Aorta (tissue), 5 donors: ENCODE measurements at regions not wholly inside any gene's neighbourhood (a gene's known extent, or its start where the extent isn't known, plus 50 kb on each side); places are given as distances from the start of the nearest gene placed in this dataset.
A peak's percentile ranks its signal among the peaks of the same experiment; 100 is the strongest.

Experiments used
- ATAC-seq: fragments of 200-7000 bp; cut with Tn5 transposase; one replicate; pipeline ENCODE4 v1.9.1; 2022; ENCODE audit warnings: moderate library complexity; ENCODE audit not compliant: low FRiP score
- DNase-seq, 2 donors: peaks; one replicate each; pipeline ENCODE4 v3.0.0-alpha.2; 2020
- H3K27ac ChIP-seq, 2 donors: one replicate each; pipeline ENCODE4 v1.5.1; 2013; ENCODE audit warnings: low read length in 2 of 2, mild to moderate bottlenecking in 2 of 2, moderate library complexity in 2 of 2, control low read depth in 1 of 2, inconsistent platforms in 1 of 2, low read depth in 1 of 2
- H3K27me3 ChIP-seq, 2 donors: one replicate each; pipeline ENCODE4 v1.6.1; 2013; ENCODE audit warnings: control low read depth in 1 of 2, low read length in 1 of 2, mild to moderate bottlenecking in 1 of 2, moderate library complexity in 1 of 2; ENCODE audit not compliant: insufficient read depth in 2 of 2, control insufficient read depth in 1 of 2
- H3K36me3 ChIP-seq, 2 donors: one replicate each; pipeline ENCODE4 v1.6.1; 2013; ENCODE audit warnings: control low read depth in 1 of 2, low read length in 1 of 2, mild to moderate bottlenecking in 1 of 2; ENCODE audit not compliant: insufficient read depth in 2 of 2, control insufficient read depth in 1 of 2
- H3K4me1 ChIP-seq, 2 donors: one replicate each; pipeline ENCODE4 v1.6.1; 2013; ENCODE audit warnings: low read length in 2 of 2, control low read depth in 1 of 2, mild to moderate bottlenecking in 1 of 2, moderate library complexity in 1 of 2; ENCODE audit not compliant: insufficient read depth in 2 of 2, control insufficient read depth in 1 of 2
- H3K4me3 ChIP-seq, 2 donors: one replicate each; pipeline ENCODE4 v1.5.1; 2013; ENCODE audit warnings: low read length in 2 of 2, control low read depth in 1 of 2, mild to moderate bottlenecking in 1 of 2
- H3K9me3 ChIP-seq: one replicate; pipeline ENCODE4 v1.6.1; 2013; ENCODE audit warnings: mild to moderate bottlenecking, low read length; ENCODE audit not compliant: control insufficient read depth
- WGBS, 2 donors: extraction: QIAGEN DNeasy Blood & Tissue Kit; methylation state at CpG; one replicate each; pipeline ENCODE4 v1.1.7; 2013; 5-methylcytosine and 5-hydroxymethylcytosine counted together
- intact Hi-C, 2 donors: fragments of 100-400 bp; cut with DNase I; formaldehyde crosslinking; loops; one replicate each; pipeline versions ENCODE4 v1.14.2 to v1.15.0; 2022
- donor health status: healthy with polysubstance abuse.
- donor health status: Bipolar disorder and iron deficiency.
- donor health status: DM: no; HTN: no; CAD: no.
- donor health status: DM: no; HTN: no; CAD: no.
- donor health status: DM: yes; HTN: yes; CAD: no.

DNA sequence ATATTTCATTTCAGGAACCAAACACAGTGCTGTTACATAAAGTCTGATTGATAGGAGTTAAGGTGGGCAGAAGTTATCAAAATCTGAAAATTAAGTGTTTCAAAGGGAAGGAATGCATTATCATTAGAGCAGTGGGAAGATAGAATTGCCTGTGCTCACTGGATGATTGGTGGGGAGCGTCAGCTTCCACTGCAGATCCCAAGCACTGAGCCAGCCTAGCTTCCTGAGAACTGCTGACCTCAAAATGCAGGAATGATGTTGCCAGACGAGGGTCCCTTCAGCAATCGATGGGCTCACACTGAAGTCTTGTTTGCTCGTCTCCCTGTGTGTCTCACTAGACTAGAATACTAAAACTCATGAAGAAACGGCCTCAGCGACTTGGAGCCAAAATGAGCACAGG is 110.0 kb upstream of the PHACTR1 start:
- Histone ChIP-seq H3K36me3 (no peaks in the 10 kb centered on the region), H3K9me3 (no peaks in the 10 kb centered on the region), H3K27me3 (no peaks in the 10 kb centered on the region), H3K4me1 (peaks cover 3 to 14% of the 10 kb centered on the region in 2 donors), H3K27ac (no peak overlapping the region), H3K4me3 (no peak overlapping the region)
- no peak for ATAC-seq
- 69 to 78% methylated on average over 6 of the region's 6 CpGs for WGBS, 2 donors
- intact Hi-C loops: loop anchor here in 1 of 2 donors (10.0 kb wide), 2 partner anchors 952 to 1022 kb away; no protein-coding TSS in a partner anchor
- DNase-seq: no peak

DNA sequence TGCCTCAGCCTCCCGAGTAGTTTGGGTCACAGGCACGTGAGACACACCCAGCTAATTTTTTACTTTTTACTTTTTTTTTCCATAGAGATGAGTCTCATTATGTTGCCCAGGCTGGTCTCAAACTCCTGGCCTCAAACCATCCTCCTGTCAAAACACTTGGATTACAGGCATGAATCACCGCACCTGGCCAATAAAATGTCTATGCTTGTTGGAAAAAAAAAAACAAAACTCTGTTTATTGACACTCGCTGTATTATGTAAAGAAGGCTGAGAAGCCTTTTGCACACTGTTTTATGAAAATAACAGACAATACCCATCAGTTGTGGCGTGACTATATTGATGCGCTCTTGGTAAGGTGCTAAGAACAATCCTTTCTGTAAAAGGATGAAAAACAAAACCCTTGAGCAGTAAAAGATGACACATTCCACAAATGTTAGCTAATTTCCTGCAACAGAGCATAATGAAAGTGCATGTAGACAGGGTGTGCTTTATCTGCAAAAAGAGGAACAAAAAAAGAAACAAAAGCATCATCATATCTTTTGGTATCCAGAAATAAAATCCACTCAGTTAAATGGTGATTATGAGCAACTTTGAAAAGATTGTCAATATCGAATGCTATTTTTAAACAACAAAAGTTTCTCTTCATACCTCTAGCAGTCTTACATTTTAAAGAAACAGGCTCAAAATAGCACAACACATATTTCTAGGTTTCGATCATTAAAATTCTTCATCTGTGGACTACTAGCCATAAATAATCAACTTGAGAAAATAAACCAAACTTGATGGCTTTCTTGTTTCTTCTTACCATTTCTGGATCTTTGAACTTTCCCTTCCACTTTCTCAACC is 108.3 kb upstream of the PHACTR1 start:
- intact Hi-C loops: loop anchor here in 1 of 2 donors (10.0 kb wide), 2 partner anchors 953 to 1023 kb away; no protein-coding TSS in a partner anchor
- H3K9me3 ChIP-seq: no peaks in the 10 kb centered on the region
- no peak overlapping the region for H3K4me3 ChIP-seq
- H3K27me3 ChIP-seq: no peaks in the 10 kb centered on the region
- no peak for ATAC-seq
- no peak overlapping the region for H3K27ac ChIP-seq
- no peak for DNase-seq
- peaks cover 0 to 5% of the 10 kb centered on the region in 2 donors for H3K4me1 ChIP-seq
- WGBS, 2 donors: 38 to 39% methylated on average over 8 of the region's 8 CpGs
- H3K36me3 ChIP-seq: no peaks in the 10 kb centered on the region

DNA sequence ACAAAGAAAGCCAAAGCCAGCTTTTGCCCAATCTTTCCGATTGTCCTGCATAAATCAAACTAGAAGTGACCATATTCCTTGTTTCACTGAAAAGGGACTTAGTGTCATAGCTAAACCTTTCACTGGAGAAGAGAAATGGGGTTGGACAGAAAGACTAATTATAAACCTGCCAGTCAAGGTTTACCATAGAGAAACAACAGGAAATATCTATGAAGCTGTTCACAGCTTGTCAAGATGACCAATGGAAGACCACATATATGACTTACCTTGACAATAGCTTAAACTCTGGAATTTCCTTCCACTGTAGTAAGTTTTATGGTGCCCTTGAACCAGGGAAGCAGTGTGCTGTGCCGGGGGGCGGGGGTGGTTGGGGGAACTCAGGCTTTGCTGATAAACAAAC is 107.7 kb upstream of the PHACTR1 start:
- Histone ChIP-seq H3K36me3 (no peaks in the 10 kb centered on the region), H3K27me3 (no peaks in the 10 kb centered on the region), H3K27ac (no peak overlapping the region), H3K4me3 (no peak overlapping the region), H3K9me3 (no peaks in the 10 kb centered on the region), H3K4me1 (peaks cover 0 to 4% of the 10 kb centered on the region in 2 donors)
- WGBS, 2 donors: 56 to 65% methylated on average over 3 of the region's 3 CpGs
- no peak for DNase-seq
- no peak for ATAC-seq
- intact Hi-C loops: loop anchor here in 1 of 2 donors (10.0 kb wide), 2 partner anchors 954 to 1024 kb away; no protein-coding TSS in a partner anchor

DNA sequence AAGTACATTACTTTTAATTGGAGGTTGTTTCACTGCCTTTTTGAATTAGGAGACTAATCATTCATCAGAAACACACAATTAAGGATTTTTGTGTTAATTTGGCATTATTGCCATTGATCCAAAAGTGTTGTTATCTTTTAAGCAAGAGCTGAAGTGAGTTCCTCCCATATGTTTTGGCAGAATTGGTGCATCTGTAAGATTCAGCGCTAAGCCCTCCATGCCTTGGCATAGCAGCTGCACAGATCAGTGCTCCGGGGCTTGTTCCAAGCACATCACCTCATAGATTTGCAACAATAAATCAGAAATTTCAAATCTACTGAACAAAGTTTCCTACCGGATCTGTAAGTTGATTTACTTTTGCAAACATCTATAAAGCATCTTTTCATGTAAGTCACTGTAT is 106.8 kb upstream of the PHACTR1 start:
- ATAC-seq (no peak), DNase-seq (no peak)
- H3K27me3 ChIP-seq: no peaks in the 10 kb centered on the region
- no peaks in the 10 kb centered on the region for H3K36me3 ChIP-seq
- no peak overlapping the region for H3K27ac ChIP-seq
- H3K9me3 ChIP-seq: no peaks in the 10 kb centered on the region
- WGBS, 2 donors: 57 to 62% methylated on average over 3 of the region's 3 CpGs
- intact Hi-C loops: loop anchor here in 1 of 2 donors (10.0 kb wide), 2 partner anchors 955 to 1025 kb away; no protein-coding TSS in a partner anchor
- H3K4me3 ChIP-seq: no peak overlapping the region
- H3K4me1 ChIP-seq: peaks cover 0 to 4% of the 10 kb centered on the region in 2 donors

DNA sequence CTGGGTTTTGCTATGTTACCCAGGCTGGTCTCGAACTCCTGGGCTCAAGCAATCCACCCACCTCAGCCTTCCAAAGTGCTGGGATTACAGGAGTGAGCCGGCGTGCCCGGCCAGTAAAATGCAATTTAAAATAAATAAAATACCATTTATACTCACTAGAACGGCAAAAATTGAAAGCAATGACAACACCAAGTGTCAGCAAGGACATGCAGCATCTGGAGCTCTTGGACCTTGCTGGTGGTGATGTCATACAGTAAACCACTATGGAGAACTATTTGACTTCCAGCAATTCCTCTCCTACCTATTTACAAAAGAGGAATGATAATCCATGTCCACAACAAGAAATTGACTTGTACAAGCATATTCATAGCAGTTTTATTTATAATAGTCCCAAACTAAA is 105.7 kb upstream of the PHACTR1 start:
- Histone ChIP-seq H3K4me1 (peaks cover 0 to 4% of the 10 kb centered on the region in 2 donors), H3K9me3 (no peaks in the 10 kb centered on the region), H3K27ac (no peak overlapping the region), H3K4me3 (no peak overlapping the region), H3K36me3 (no peaks in the 10 kb centered on the region), H3K27me3 (no peaks in the 10 kb centered on the region)
- DNase-seq: no peak
- no peak for ATAC-seq
- 76 to 78% methylated on average over 5 of the region's 5 CpGs for WGBS, 2 donors
- intact Hi-C loops: no loop called here

DNA sequence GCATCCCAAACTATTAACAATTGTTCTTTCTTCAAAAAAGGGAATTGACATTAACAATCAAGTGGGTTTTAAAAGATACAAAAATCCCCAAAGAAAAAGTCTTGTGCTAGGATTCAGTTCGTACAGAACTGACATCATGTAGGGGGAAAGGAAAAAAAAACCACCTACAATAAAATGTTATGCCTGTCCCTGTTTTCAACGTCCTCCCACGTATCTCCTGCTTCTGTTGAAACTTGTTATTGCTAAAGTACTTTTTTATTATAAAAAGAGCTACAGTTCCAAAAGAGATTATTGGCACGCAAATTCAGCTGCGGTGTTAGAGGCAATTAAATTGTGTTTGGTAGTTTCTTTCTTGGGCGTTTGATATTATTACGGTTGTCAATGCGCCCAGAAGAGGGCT is 102.8 kb upstream of the PHACTR1 start:
- Histone ChIP-seq H3K27ac (peak overlapping the region in 1 of 2 donors; percentile 43), H3K9me3 (no peaks in the 10 kb centered on the region), H3K4me3 (no peak overlapping the region), H3K27me3 (no peaks in the 10 kb centered on the region), H3K36me3 (no peaks in the 10 kb centered on the region), H3K4me1 (peaks cover 0 to 3% of the 10 kb centered on the region in 2 donors)
- 8 to 13% methylated on average over 8 of the region's 8 CpGs for WGBS, 2 donors
- DNase-seq: no peak
- ATAC-seq: no peak
- intact Hi-C loops: no loop called here

DNA sequence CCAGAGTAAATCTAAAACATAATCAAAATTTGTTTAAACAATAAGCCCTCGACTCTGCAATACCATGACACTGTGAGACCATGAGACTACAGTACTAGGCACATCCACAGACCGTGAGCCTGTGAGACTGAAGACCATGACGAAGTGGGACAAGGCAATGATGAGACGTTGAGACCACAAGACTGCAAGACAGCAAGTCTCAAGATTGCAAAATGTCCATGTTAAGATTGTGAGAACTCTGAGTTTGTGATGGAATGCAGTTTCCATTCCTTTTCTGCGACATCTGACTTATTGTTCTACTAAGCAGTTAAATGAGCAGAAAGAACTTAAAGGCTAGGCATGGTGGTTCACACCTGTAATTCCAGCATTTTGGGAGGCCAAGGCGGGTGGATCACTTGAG is 102.1 kb upstream of the PHACTR1 start:
- Histone ChIP-seq H3K4me3 (no peak overlapping the region), H3K27me3 (no peaks in the 10 kb centered on the region), H3K27ac (no peak overlapping the region), H3K4me1 (no peaks in the 10 kb centered on the region), H3K9me3 (no peaks in the 10 kb centered on the region), H3K36me3 (no peaks in the 10 kb centered on the region)
- DNase-seq (no peak), ATAC-seq (no peak)
- WGBS, 2 donors: 86% methylated on average over 6 of the region's 6 CpGs
- intact Hi-C loops: no loop called here

DNA sequence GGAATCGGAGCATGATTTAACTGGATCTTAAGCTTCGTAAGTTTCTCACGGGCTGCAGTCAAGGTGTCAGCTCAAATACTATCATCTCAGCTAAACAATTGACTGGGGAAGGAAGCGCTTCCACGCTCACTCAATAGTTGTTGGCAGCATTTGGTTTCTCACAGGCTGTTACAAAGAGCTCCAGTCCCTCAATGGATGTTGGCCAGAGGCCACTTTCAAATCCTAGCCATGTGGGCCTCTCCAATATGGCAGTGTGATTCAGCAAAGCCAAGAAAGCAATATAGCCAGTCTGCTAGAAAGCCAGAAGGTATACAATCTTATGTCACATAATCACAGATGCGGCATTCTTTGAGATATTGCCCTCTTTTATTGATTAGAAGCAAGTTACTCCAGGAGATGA is 98.3 kb upstream of the PHACTR1 start:
- H3K4me3 ChIP-seq: no peak overlapping the region
- intact Hi-C loops: no loop called here
- WGBS, 2 donors: 83 to 88% methylated on average over 6 of the region's 6 CpGs
- DNase-seq (no peak), ATAC-seq (no peak)
- H3K27ac ChIP-seq: no peak overlapping the region
- H3K4me1 ChIP-seq: no peaks in the 10 kb centered on the region
- no peaks in the 10 kb centered on the region for H3K36me3 ChIP-seq
- no peaks in the 10 kb centered on the region for H3K9me3 ChIP-seq
- H3K27me3 ChIP-seq: no peaks in the 10 kb centered on the region

DNA sequence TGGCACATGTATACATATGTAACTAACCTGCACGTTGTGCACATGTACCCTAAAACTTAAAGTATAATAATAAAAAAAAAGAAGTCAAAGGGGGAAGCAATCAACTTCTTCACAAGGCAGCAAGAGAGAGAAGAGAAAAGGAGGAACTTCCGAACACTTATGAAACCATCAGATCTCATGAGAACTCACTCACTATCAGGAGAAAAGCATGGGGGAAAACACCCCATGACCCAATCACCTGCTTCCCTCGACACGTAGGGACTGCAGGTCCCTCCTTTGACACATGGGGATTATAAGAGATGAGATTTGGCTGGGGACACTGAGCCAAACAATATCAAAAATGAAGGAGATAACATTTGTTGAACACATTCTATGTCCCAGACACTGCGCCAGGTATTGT is 94.8 kb upstream of the PHACTR1 start:
- DNase-seq (no peak), ATAC-seq (no peak)
- Histone ChIP-seq H3K4me1 (no peaks in the 10 kb centered on the region), H3K27me3 (no peaks in the 10 kb centered on the region), H3K4me3 (no peak overlapping the region), H3K36me3 (no peaks in the 10 kb centered on the region), H3K27ac (no peak overlapping the region), H3K9me3 (no peaks in the 10 kb centered on the region)
- intact Hi-C loops: no loop called here
- 85 to 91% methylated on average over 5 of the region's 5 CpGs for WGBS, 2 donors
